ENCODE measurements at regions not wholly inside any gene's neighbourhood (a gene's known extent, or its start where the extent isn't known, plus 50 kb on each side); places are given as distances from the start of the nearest gene placed in this dataset.
A peak's percentile ranks its signal among the peaks of the same experiment; 100 is the strongest.
"Not testable (repeated sequence)": the region's sequence is repeated elsewhere in the genome, so short reads cannot be mapped to it uniquely, and the experiment has no call there.

DNA sequence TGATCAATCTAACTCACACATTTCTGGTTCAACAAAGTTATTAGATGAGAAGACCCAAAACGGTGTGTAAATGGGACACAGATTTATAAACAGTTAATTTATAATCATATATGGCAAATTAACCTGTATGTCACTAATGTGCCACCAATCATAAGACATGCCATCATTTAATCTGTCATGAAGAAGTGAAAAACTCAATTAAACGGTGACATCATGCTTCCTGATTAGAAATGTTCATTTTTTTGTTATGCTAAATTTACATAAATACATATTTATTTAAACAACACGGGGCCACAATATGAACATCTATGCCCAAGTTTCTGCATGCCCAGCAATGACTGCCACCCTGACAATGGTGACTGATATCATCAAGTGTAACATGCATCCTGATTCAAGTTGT lies 164.1 kb upstream of the EEA1 start:
- Histone ChIP-seq H3K9me3 (no peaks in the 10 kb centered on the region), H3K4me1 (no peaks in the 10 kb centered on the region), H3K4me3 (no peak overlapping the region), H3K27me3 (no peaks in the 10 kb centered on the region), H3K27ac (no peak overlapping the region), H3K36me3 (no peaks in the 10 kb centered on the region)
- TF ChIP-seq, protein P1, sequence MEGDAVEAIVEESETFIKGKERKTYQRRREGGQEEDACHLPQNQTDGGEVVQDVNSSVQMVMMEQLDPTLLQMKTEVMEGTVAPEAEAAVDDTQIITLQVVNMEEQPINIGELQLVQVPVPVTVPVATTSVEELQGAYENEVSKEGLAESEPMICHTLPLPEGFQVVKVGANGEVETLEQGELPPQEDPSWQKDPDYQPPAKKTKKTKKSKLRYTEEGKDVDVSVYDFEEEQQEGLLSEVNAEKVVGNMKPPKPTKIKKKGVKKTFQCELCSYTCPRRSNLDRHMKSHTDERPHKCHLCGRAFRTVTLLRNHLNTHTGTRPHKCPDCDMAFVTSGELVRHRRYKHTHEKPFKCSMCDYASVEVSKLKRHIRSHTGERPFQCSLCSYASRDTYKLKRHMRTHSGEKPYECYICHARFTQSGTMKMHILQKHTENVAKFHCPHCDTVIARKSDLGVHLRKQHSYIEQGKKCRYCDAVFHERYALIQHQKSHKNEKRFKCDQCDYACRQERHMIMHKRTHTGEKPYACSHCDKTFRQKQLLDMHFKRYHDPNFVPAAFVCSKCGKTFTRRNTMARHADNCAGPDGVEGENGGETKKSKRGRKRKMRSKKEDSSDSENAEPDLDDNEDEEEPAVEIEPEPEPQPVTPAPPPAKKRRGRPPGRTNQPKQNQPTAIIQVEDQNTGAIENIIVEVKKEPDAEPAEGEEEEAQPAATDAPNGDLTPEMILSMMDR (IDR thresholded peaks at IDR 0.05): no peak
- DNase-seq (ENCODE audit: low spot score): no peak

DNA sequence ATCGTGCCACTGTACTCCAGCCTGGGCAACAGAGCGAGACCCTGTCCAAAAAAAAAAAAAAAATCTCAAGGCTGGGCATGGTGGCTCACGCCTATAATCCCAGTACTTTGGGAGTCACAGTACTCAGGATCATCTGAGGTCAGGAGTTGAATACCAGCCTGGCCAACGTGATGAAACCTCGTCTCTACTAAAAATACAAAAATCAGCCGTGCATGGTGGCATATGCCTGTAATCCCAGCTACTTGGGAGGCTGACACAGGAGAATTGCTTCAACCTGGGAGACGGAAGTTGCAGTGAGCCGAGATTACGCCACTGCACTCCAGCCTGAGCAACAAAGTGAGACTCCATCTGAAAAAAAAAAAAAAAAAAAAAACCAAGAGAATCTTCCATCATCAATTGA lies 165.1 kb upstream of the EEA1 start:
- not testable (repeated sequence) for H3K27me3 ChIP-seq; DNase-seq (ENCODE audit: low spot score); H3K27ac ChIP-seq; H3K4me1 ChIP-seq; H3K9me3 ChIP-seq; H3K4me3 ChIP-seq; H3K36me3 ChIP-seq

DNA sequence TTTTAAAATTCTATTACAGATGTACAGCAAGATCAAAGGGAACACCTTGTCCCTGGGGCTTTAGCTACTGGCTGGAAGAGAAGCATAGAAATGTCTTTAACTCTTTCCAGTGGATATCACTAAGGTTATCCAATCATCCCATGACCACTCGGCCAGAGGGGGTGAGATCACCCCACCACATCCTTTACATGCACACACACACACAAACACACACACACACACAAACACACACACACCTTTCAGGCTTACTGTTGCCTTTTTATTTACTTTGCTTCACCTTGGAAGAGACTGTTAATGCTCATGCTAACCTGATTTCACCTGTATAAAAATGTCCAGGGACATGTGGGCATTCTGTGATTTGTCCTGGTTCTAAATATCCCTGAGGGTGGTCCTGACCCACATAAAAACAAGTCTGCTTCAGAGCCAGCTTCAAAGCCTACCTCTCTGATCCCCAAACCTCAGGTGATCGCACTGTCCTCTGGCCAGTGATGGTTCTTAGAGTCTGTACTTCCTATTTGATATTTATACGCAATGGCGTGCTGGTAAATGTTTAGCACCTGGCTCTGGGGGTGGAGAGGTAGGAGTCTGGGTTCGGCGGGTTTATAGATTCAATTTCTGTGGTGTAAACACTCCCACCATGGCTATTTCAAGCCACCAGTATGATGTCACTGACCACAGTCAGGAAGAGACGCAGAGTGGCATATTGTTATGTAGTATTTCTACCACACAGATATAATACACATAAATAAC lies 166.1 kb upstream of the EEA1 start:
- no peaks in the 10 kb centered on the region for H3K4me1 ChIP-seq
- H3K27me3 ChIP-seq: no peaks in the 10 kb centered on the region
- H3K9me3 ChIP-seq: no peaks in the 10 kb centered on the region
- DNase-seq (ENCODE audit: low spot score): no peak
- TF ChIP-seq, protein P1 (IDR thresholded peaks at IDR 0.05): no peak
- H3K4me3 ChIP-seq: no peak overlapping the region
- H3K27ac ChIP-seq: no peak overlapping the region
- H3K36me3 ChIP-seq: no peaks in the 10 kb centered on the region

DNA sequence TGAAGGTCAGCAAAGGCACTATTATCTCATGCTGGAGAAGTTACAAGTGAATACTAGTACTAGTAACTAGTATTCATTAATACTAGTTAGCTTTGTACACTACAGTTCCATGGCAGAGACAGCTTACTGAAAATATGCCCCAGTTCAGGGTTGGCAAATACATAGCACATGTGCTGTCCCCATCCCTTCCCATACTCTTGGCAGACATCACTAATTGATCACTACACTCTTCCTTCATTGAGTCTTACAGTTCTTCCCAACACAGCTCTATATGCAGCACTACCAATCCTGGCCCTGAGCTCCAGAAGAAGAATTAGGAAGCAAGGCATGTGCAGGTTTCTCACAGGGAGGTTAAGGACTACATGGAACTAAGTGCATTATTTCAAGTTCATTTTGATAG lies 168.3 kb upstream of the EEA1 start:
- Histone ChIP-seq H3K4me3 (no peak overlapping the region), H3K27me3 (no peaks in the 10 kb centered on the region), H3K36me3 (no peaks in the 10 kb centered on the region), H3K4me1 (no peaks in the 10 kb centered on the region), H3K9me3 (no peaks in the 10 kb centered on the region), H3K27ac (no peak overlapping the region)
- no peak for DNase-seq (ENCODE audit: low spot score)
- TF ChIP-seq, protein P1 (IDR thresholded peaks at IDR 0.05): no peak

DNA sequence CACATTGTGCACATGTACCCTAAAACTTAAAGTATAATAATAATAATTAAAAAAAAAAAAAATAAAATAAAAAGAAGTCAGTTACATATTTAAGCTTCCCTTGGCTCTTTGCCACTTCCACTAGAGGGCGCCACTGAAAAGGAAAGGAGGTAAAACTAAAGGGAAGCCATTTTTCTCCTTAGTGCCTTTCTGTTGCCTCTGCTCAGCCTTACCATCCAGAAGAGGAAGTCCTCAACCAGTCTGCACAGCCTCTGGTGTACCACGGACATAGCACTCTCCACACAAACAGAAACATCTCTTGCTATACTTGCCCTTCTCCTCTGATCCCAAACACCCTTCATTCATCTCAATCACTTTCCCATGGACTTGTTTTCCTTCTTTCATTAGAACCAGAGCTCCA lies 169.0 kb upstream of the EEA1 start:
- Histone ChIP-seq H3K36me3 (no peaks in the 10 kb centered on the region), H3K27me3 (no peaks in the 10 kb centered on the region), H3K9me3 (no peaks in the 10 kb centered on the region), H3K4me1 (no peaks in the 10 kb centered on the region), H3K4me3 (no peak overlapping the region), H3K27ac (no peak overlapping the region)
- TF ChIP-seq, protein P1 (IDR thresholded peaks at IDR 0.05): peak; percentile 16 to 62
- peak; percentile 63 for DNase-seq (ENCODE audit: low spot score)

DNA sequence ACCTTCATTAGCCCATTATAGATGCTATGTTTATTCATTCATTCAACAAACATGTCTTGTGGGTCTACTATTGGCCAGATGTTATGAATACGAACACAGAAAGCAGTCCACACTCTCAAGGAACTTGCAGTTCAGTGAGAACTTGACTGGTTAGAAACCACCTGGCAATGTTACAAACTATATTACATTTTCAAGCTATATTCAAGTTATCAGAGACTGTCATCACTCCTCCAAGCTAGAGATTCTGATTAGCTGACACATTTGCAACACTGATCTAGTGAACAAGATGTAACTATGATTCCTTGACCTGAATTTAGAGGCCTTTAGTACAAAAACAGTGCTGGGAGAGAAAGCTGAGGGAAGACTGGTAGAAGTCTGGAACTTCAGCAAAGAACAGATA lies 170.7 kb upstream of the EEA1 start:
- Histone ChIP-seq H3K27ac (no peak overlapping the region), H3K36me3 (no peaks in the 10 kb centered on the region), H3K9me3 (no peaks in the 10 kb centered on the region), H3K27me3 (no peaks in the 10 kb centered on the region), H3K4me1 (no peaks in the 10 kb centered on the region), H3K4me3 (no peak overlapping the region)
- TF ChIP-seq, protein P1 (IDR thresholded peaks at IDR 0.05): no peak
- no peak for DNase-seq (ENCODE audit: low spot score)
